GM12878 (cell line): ENCODE measurements at regions not wholly inside any gene's neighbourhood (a gene's known extent, or its start where the extent isn't known, plus 50 kb on each side); places are given as distances from the start of the nearest gene placed in this dataset.

Experiments
- EP300 ChIP-seq, 2 experiments: fragments of 150-350 bp in 1 of 2; IDR thresholded peaks; 2 replicates each; pipeline ENCODE4 v1.6.1; 2011 to 2012; ENCODE audit warnings: low read depth in 2 of 2, low read length in 2 of 2, borderline replicate concordance in 1 of 2, improper control_type of control experiment in 1 of 2, inconsistent platforms in 1 of 2; ENCODE audit not compliant: control insufficient read depth in 1 of 2
- EZH2 ChIP-seq: IDR thresholded peaks from 2 replicates; pipeline ENCODE4 v1.6.1; 2012; ENCODE audit warnings: low read depth, mild to moderate bottlenecking, control low read depth, inconsistent platforms, low read length, borderline replicate concordance; ENCODE audit not compliant: control insufficient read depth
- GABPA ChIP-seq: IDR thresholded peaks from 2 replicates; pipeline ENCODE4 v1.6.1; 2014; ENCODE audit warnings: antibody characterized with exemption, low read depth, mild to moderate bottlenecking, inconsistent platforms
- RUNX3 ChIP-seq: IDR thresholded peaks from 2 replicates; pipeline ENCODE4 v1.6.1; 2012; ENCODE audit warnings: low read length, inconsistent platforms
- ZSCAN29 ChIP-seq: fragments of 450-650 bp; IDR thresholded peaks from 2 replicates; pipeline ENCODE4 v1.6.1; 2017; ENCODE audit warnings: mild to moderate bottlenecking, moderate library complexity
- TF ChIP-seq, protein P1 (sequence below), 3 experiments: IDR thresholded peaks in 2 of 3; conservative IDR thresholded peaks in 1 of 3; 2 replicates each; pipeline ENCODE4 v1.5.1; 2011; ENCODE audit warnings: low read depth in 3 of 3, low read length in 3 of 3, mild to moderate bottlenecking in 3 of 3, control low read depth in 2 of 3, moderate library complexity in 2 of 3, inconsistent platforms in 1 of 3, mixed read lengths in 1 of 3; ENCODE audit not compliant: control insufficient read depth in 2 of 3, insufficient read depth in 1 of 3; ENCODE audit errors: extremely low read depth in 1 of 3
- TF ChIP-seq, protein P2 (sequence below): fragments of 450-650 bp; IDR thresholded peaks from 2 replicates; pipeline ENCODE4 v1.6.1; 2017; ENCODE audit warnings: mild to moderate bottlenecking, moderate library complexity

DNA sequence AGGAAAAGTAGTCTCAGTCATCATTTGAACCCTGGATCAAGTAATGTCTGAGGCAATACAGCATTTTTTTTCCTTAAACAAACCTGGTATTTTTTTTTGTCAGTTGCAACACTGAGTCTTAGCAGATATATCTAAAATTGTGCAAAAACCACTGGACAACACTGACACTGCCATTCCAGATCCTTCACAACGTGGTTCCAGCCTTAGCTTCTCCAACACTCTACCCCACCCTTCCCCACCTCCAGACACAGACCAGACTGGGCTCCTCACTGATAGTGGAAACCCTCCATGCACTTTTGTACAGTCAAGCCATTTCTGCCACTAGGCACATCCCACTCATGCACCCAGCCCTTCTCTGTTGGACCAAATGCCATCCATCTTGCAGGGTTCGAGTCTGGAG, 199.6 kb upstream of the CTNNB1 start:
- TF ChIP-seq RUNX3 (no peak), ZSCAN29 (no peak), EP300 (IDR thresholded peaks at IDR 0.05; ENCODE audit: borderline replicate concordance in 1 of 2, control insufficient read depth in 1 of 2, low read depth in 2 of 2, low read length in 2 of 2) (no peak), GABPA (no peak), EZH2 (no peak)
- TF ChIP-seq, protein P1, sequence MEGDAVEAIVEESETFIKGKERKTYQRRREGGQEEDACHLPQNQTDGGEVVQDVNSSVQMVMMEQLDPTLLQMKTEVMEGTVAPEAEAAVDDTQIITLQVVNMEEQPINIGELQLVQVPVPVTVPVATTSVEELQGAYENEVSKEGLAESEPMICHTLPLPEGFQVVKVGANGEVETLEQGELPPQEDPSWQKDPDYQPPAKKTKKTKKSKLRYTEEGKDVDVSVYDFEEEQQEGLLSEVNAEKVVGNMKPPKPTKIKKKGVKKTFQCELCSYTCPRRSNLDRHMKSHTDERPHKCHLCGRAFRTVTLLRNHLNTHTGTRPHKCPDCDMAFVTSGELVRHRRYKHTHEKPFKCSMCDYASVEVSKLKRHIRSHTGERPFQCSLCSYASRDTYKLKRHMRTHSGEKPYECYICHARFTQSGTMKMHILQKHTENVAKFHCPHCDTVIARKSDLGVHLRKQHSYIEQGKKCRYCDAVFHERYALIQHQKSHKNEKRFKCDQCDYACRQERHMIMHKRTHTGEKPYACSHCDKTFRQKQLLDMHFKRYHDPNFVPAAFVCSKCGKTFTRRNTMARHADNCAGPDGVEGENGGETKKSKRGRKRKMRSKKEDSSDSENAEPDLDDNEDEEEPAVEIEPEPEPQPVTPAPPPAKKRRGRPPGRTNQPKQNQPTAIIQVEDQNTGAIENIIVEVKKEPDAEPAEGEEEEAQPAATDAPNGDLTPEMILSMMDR (IDR thresholded peaks at IDR 0.05 in 2 of 3, conservative IDR thresholded peaks at IDR 0.05 in 1 of 3; ENCODE audit: control insufficient read depth in 2 of 3, extremely low read depth in 1 of 3, insufficient read depth in 1 of 3, low read depth in 3 of 3, low read length in 3 of 3) = no peak
- TF ChIP-seq, protein P2, sequence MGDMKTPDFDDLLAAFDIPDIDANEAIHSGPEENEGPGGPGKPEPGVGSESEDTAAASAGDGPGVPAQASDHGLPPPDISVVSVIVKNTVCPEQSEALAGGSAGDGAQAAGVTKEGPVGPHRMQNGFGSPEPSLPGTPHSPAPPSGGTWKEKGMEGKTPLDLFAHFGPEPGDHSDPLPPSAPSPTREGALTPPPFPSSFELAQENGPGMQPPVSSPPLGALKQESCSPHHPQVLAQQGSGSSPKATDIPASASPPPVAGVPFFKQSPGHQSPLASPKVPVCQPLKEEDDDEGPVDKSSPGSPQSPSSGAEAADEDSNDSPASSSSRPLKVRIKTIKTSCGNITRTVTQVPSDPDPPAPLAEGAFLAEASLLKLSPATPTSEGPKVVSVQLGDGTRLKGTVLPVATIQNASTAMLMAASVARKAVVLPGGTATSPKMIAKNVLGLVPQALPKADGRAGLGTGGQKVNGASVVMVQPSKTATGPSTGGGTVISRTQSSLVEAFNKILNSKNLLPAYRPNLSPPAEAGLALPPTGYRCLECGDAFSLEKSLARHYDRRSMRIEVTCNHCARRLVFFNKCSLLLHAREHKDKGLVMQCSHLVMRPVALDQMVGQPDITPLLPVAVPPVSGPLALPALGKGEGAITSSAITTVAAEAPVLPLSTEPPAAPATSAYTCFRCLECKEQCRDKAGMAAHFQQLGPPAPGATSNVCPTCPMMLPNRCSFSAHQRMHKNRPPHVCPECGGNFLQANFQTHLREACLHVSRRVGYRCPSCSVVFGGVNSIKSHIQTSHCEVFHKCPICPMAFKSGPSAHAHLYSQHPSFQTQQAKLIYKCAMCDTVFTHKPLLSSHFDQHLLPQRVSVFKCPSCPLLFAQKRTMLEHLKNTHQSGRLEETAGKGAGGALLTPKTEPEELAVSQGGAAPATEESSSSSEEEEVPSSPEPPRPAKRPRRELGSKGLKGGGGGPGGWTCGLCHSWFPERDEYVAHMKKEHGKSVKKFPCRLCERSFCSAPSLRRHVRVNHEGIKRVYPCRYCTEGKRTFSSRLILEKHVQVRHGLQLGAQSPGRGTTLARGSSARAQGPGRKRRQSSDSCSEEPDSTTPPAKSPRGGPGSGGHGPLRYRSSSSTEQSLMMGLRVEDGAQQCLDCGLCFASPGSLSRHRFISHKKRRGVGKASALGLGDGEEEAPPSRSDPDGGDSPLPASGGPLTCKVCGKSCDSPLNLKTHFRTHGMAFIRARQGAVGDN = no peak
